Neural cell (in vitro differentiated cells): ENCODE measurements at regions not wholly inside any gene's neighbourhood (a gene's known extent, or its start where the extent isn't known, plus 50 kb on each side); places are given as distances from the start of the nearest gene placed in this dataset.

ENCODE experiments used
- H2AFZ ChIP-seq: fragments of 200-600, 300-800 bp; sonication (generic), shearing (Covaris generic); 2 replicates; pipeline ENCODE4 v1.6.0; 2014; ENCODE audit warnings: low read depth, mild to moderate bottlenecking, antibody characterized with exemption, low read length, moderate library complexity
- H3F3A ChIP-seq: fragments of 200-600 bp; shearing (Covaris generic); 2 replicates; pipeline ENCODE4 v1.6.1; 2016; ENCODE audit warnings: mild to moderate bottlenecking, moderate library complexity, mixed read lengths, antibody characterized with exemption, low read length; ENCODE audit not compliant: insufficient read depth, poor library complexity, severe bottlenecking
- H3K27ac ChIP-seq: fragments of 200-600, 300-800 bp; sonication (generic), shearing (Covaris generic); 2 replicates; pipeline ENCODE4 v1.5.1; 2014; ENCODE audit warnings: mild to moderate bottlenecking, low read length, moderate library complexity
- H3K27me3 ChIP-seq: fragments of 300-800, 200-600 bp; sonication (generic), shearing (Covaris generic); 2 replicates; pipeline ENCODE4 v1.6.0; 2014; ENCODE audit warnings: mild to moderate bottlenecking, low read depth, low read length, moderate library complexity; ENCODE audit not compliant: insufficient read depth
- H3K36me3 ChIP-seq: fragments of 300-800, 200-600 bp; sonication (generic), shearing (Covaris generic); 2 replicates; pipeline ENCODE4 v1.5.1; 2014; ENCODE audit warnings: mild to moderate bottlenecking, antibody characterized with exemption, low read length, moderate library complexity; ENCODE audit not compliant: insufficient read depth
- H3K4me2 ChIP-seq: fragments of 300-800, 200-600 bp; sonication (generic), shearing (Covaris generic); 2 replicates; pipeline ENCODE4 v1.6.0; 2014; ENCODE audit warnings: mild to moderate bottlenecking, low read length
- H3K4me3 ChIP-seq: fragments of 300-800, 200-600 bp; sonication (generic), shearing (Covaris generic); 2 replicates; pipeline ENCODE4 v1.5.1; 2014; ENCODE audit warnings: mild to moderate bottlenecking, low read length, moderate library complexity
- H3K79me2 ChIP-seq: fragments of 200-600 bp; shearing (Covaris generic); replicated peaks from 2 replicates; pipeline ENCODE4 v1.6.0; 2014; ENCODE audit warnings: mild to moderate bottlenecking, low read length, moderate library complexity; ENCODE audit not compliant: insufficient read depth
- H3K9ac ChIP-seq: fragments of 300-800, 200-600 bp; sonication (generic), shearing (Covaris generic); 2 replicates; pipeline ENCODE4 v1.6.1; 2016; ENCODE audit warnings: mild to moderate bottlenecking, low read length, mixed read lengths
- H3K9me2 ChIP-seq: fragments of 200-600 bp; shearing (Covaris generic); 2 replicates; pipeline ENCODE4 v1.6.1; 2016; ENCODE audit warnings: mild to moderate bottlenecking, low read length, mixed read lengths; ENCODE audit not compliant: insufficient read depth
- H3K9me3 ChIP-seq: fragments of 200-600, 300-800 bp; sonication (generic), shearing (Covaris generic); 2 replicates; pipeline ENCODE4 v1.6.1; 2016; ENCODE audit warnings: mild to moderate bottlenecking, mixed run types, low read length, moderate library complexity, mixed read lengths
- H4K20me1 ChIP-seq: fragments of 200-600 bp; shearing (Covaris generic); 2 replicates; pipeline ENCODE4 v1.6.1; 2016; ENCODE audit warnings: mild to moderate bottlenecking, mixed run types; ENCODE audit not compliant: insufficient read depth
- EP300 ChIP-seq: fragments of 450-650 bp; conservative IDR thresholded peaks from 2 replicates; pipeline ENCODE4 v1.6.1; 2014; ENCODE audit warnings: antibody characterized with exemption, mild to moderate bottlenecking, moderate library complexity; ENCODE audit not compliant: poor library complexity, severe bottlenecking
- MXI1 ChIP-seq: fragments of 450-650 bp; conservative IDR thresholded peaks from 2 replicates; pipeline ENCODE4 v1.6.1; 2014; ENCODE audit warnings: antibody characterized with exemption, mild to moderate bottlenecking; ENCODE audit not compliant: poor library complexity, severe bottlenecking
- POLR2AphosphoS5 ChIP-seq: IDR thresholded peaks from 2 replicates; pipeline ENCODE4 v1.6.1; 2012
- RAD21 ChIP-seq: fragments of 450-650 bp; conservative IDR thresholded peaks from 2 replicates; pipeline ENCODE4 v1.6.1; 2014; ENCODE audit warnings: antibody characterized with exemption, mild to moderate bottlenecking, moderate library complexity
- SMC3 ChIP-seq: fragments of 450-650 bp; conservative IDR thresholded peaks from 2 replicates; pipeline ENCODE4 v1.6.1; 2014; ENCODE audit warnings: antibody characterized with exemption, mild to moderate bottlenecking, moderate library complexity; ENCODE audit not compliant: poor library complexity
- TAF1 ChIP-seq: IDR thresholded peaks from 2 replicates; pipeline ENCODE4 v1.6.1; 2012; ENCODE audit warnings: low read depth
- TF ChIP-seq, protein P1 (sequence below): fragments of 450-650 bp; IDR thresholded peaks from 2 replicates; pipeline ENCODE4 v1.5.1; 2014; ENCODE audit warnings: antibody characterized with exemption, mild to moderate bottlenecking, moderate library complexity; ENCODE audit not compliant: poor library complexity, severe bottlenecking
- TF ChIP-seq, protein P2 (sequence below): IDR thresholded peaks from 2 replicates; pipeline ENCODE4 v1.6.1; 2012; ENCODE audit warnings: borderline replicate concordance

DNA sequence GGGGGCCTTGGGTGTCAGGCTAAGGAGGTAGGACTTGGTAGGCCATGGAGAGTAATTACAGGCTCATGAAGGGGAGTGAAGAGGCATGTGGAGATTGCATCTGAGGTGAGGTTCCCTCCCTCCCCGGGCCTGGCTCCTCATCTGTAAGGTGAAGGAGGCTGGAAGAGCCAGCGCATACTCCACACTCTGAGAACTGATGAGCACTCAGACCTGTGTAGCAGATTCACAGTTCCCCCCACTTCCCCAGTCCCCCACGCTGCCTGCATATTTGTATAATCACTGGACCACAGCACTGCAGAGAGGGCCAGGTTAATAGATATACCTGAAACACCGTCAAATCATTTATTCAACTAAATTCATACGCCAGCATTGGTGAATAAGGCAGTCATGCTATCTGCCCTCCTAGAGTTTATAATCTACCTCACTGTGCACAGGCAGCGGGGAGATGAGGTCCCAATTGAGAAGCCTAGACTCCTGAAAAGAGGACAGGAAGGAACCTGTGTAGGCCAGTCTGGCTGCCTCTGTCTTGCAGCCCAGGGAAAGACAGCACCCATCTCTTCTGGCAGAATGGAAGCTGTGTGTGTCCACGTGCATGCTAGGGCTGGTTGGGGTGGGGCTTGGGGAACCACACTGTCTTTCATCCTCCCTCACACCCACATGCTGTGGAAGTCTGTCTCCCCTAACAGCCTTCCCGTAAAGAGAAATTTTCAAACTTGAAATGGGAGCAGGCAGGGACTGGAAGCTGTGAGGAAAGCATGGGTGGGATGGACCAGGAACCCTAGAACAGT is 110.6 kb upstream of the ATP1A1 start:
- Histone ChIP-seq H3K4me2 (no peak overlapping the region), H3K27ac (no peak overlapping the region)

DNA sequence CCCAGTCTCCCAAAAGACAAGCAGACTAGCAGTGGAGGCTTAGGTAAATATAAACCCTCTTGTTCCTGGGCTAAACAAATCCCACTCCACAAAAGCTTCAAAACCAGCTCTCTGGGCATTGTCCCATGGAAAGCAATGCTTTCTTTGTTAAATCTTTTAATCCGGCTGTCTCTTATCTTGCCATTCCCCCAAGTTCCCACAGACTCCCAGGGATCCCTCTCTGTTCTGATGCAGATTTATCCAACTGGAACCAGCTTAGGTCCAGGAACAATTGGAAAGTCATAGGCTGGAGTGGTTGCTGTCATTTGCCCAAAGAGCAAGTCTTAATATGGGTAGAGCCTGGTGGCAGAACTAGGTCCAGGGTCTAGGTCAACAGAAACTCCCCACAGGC is 110.1 kb upstream of the ATP1A1 start:
- Histone ChIP-seq H3K4me2 (no peak overlapping the region), H3K27me3 (no peaks in the 10 kb centered on the region), H3K27ac (no peak overlapping the region), H4K20me1 (no peaks in the 10 kb centered on the region), H2AFZ (no peak overlapping the region), H3K79me2 (no peaks in the 10 kb centered on the region), H3K9ac (no peak overlapping the region), H3K9me3 (no peaks in the 10 kb centered on the region), H3K36me3 (no peaks in the 10 kb centered on the region), H3K4me3 (no peak overlapping the region), H3K9me2 (no peaks in the 10 kb centered on the region), H3F3A (no peaks in the 10 kb centered on the region)
- TF ChIP-seq MXI1 (no peak), RAD21 (no peak), SMC3 (no peak), POLR2AphosphoS5 (no peak), TAF1 (no peak), EP300 (no peak)
- TF ChIP-seq, protein P1, sequence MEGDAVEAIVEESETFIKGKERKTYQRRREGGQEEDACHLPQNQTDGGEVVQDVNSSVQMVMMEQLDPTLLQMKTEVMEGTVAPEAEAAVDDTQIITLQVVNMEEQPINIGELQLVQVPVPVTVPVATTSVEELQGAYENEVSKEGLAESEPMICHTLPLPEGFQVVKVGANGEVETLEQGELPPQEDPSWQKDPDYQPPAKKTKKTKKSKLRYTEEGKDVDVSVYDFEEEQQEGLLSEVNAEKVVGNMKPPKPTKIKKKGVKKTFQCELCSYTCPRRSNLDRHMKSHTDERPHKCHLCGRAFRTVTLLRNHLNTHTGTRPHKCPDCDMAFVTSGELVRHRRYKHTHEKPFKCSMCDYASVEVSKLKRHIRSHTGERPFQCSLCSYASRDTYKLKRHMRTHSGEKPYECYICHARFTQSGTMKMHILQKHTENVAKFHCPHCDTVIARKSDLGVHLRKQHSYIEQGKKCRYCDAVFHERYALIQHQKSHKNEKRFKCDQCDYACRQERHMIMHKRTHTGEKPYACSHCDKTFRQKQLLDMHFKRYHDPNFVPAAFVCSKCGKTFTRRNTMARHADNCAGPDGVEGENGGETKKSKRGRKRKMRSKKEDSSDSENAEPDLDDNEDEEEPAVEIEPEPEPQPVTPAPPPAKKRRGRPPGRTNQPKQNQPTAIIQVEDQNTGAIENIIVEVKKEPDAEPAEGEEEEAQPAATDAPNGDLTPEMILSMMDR = no peak
- TF ChIP-seq, protein P2, sequence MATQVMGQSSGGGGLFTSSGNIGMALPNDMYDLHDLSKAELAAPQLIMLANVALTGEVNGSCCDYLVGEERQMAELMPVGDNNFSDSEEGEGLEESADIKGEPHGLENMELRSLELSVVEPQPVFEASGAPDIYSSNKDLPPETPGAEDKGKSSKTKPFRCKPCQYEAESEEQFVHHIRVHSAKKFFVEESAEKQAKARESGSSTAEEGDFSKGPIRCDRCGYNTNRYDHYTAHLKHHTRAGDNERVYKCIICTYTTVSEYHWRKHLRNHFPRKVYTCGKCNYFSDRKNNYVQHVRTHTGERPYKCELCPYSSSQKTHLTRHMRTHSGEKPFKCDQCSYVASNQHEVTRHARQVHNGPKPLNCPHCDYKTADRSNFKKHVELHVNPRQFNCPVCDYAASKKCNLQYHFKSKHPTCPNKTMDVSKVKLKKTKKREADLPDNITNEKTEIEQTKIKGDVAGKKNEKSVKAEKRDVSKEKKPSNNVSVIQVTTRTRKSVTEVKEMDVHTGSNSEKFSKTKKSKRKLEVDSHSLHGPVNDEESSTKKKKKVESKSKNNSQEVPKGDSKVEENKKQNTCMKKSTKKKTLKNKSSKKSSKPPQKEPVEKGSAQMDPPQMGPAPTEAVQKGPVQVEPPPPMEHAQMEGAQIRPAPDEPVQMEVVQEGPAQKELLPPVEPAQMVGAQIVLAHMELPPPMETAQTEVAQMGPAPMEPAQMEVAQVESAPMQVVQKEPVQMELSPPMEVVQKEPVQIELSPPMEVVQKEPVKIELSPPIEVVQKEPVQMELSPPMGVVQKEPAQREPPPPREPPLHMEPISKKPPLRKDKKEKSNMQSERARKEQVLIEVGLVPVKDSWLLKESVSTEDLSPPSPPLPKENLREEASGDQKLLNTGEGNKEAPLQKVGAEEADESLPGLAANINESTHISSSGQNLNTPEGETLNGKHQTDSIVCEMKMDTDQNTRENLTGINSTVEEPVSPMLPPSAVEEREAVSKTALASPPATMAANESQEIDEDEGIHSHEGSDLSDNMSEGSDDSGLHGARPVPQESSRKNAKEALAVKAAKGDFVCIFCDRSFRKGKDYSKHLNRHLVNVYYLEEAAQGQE = no peak

More for the DNA sequence above, 110.6 kb upstream of the ATP1A1 start:
- Histone ChIP-seq H3K4me3 (no peak overlapping the region), H3K36me3 (no peaks in the 10 kb centered on the region), H3K9ac (no peak overlapping the region), H4K20me1 (no peaks in the 10 kb centered on the region), H3F3A (no peaks in the 10 kb centered on the region), H2AFZ (no peak overlapping the region), H3K9me2 (no peaks in the 10 kb centered on the region), H3K79me2 (no peaks in the 10 kb centered on the region), H3K9me3 (no peaks in the 10 kb centered on the region), H3K27me3 (no peaks in the 10 kb centered on the region)
- TF ChIP-seq EP300 (no peak), SMC3 (no peak), POLR2AphosphoS5 (no peak)
- TF ChIP-seq, protein P2 = no peak
